ENCODE measurements at regions not wholly inside any gene's neighbourhood (a gene's known extent, or its start where the extent isn't known, plus 50 kb on each side); places are given as distances from the start of the nearest gene placed in this dataset.

- Histone ChIP-seq H3K9me3 (no peaks in the 10 kb centered on the region), H3K27me3 (no peaks in the 10 kb centered on the region), H3K4me1 (peaks cover 16% of the 10 kb centered on the region), H3K27ac (no peak overlapping the region), H3K36me3 (ENCODE audit: low read depth, missing control alignments) (no peaks in the 10 kb centered on the region), H3K4me3 (no peak overlapping the region)
- DNase-seq: no peak
- WGBS, 2 donors: 37 to 48% methylated on average over 3 of the region's 3 CpGs
- intact Hi-C loops (cut with DNase I; ENCODE audit: low total_unique reads): no loop called here
- TF ChIP-seq CTCF (IDR thresholded peaks at IDR 0.05) (no peak), POLR2A (IDR thresholded peaks at IDR 0.05) (no peak)
Observed at GRCh38 chr18:45324101-45324494, 291.2 kb upstream of the SLC14A2 start.

GRCh38 chr18:45324495-45325113 lies 290.7 kb upstream of the SLC14A2 start:
- peaks cover 16% of the 10 kb centered on the region for H3K4me1 ChIP-seq
- no peaks in the 10 kb centered on the region for H3K36me3 ChIP-seq (ENCODE audit: low read depth, missing control alignments)
- no peak overlapping the region for H3K27ac ChIP-seq
- peak; percentile 51 for DNase-seq
- no peaks in the 10 kb centered on the region for H3K9me3 ChIP-seq
- TF ChIP-seq POLR2A (IDR thresholded peaks at IDR 0.05) (no peak), CTCF (IDR thresholded peaks at IDR 0.05) (no peak)
- H3K27me3 ChIP-seq: no peaks in the 10 kb centered on the region
- intact Hi-C loops (cut with DNase I; ENCODE audit: low total_unique reads): no loop called here
- H3K4me3 ChIP-seq: no peak overlapping the region
- WGBS, 2 donors: 12 to 19% methylated on average over 10 of the region's 10 CpGs

- intact Hi-C loops (cut with DNase I; ENCODE audit: low total_unique reads): no loop called here
- Histone ChIP-seq H3K36me3 (ENCODE audit: low read depth, missing control alignments) (no peaks in the 10 kb centered on the region), H3K4me1 (peaks cover 16% of the 10 kb centered on the region), H3K4me3 (no peak overlapping the region), H3K27me3 (no peaks in the 10 kb centered on the region), H3K9me3 (no peaks in the 10 kb centered on the region), H3K27ac (no peak overlapping the region)
- DNase-seq: no peak
- WGBS, 2 donors: 91 to 100% methylated on average over 1 of the region's 1 CpG
- no peak for TF ChIP-seq POLR2A (IDR thresholded peaks at IDR 0.05)
- no peak for TF ChIP-seq CTCF (IDR thresholded peaks at IDR 0.05)
Observed at GRCh38 chr18:45325778-45326177, 289.5 kb upstream of the SLC14A2 start.

- Histone ChIP-seq H3K4me3 (no peak overlapping the region), H3K36me3 (ENCODE audit: low read depth, missing control alignments) (no peaks in the 10 kb centered on the region), H3K27ac (no peak overlapping the region), H3K27me3 (no peaks in the 10 kb centered on the region), H3K9me3 (no peaks in the 10 kb centered on the region), H3K4me1 (peaks cover 9% of the 10 kb centered on the region)
- 85 to 98% methylated on average over 2 of the region's 2 CpGs for WGBS, 2 donors
- intact Hi-C loops (cut with DNase I; ENCODE audit: low total_unique reads): no loop called here
- no peak for DNase-seq
- TF ChIP-seq POLR2A (IDR thresholded peaks at IDR 0.05) (no peak), CTCF (IDR thresholded peaks at IDR 0.05) (no peak)
Observed at GRCh38 chr18:45326505-45326904, 288.8 kb upstream of the SLC14A2 start.

- no peaks in the 10 kb centered on the region for H3K36me3 ChIP-seq (ENCODE audit: low read depth, missing control alignments)
- no peaks in the 10 kb centered on the region for H3K27me3 ChIP-seq
- DNase-seq: no peak
- peak overlapping the region in 1 of 2 donors; percentile 4 for H3K27ac ChIP-seq
- intact Hi-C loops (cut with DNase I; ENCODE audit: low total_unique reads): no loop called here
- no peak overlapping the region for H3K4me3 ChIP-seq
- 78 to 87% methylated on average over 2 of the region's 2 CpGs for WGBS, 2 donors
- H3K9me3 ChIP-seq: no peaks in the 10 kb centered on the region
- TF ChIP-seq POLR2A (IDR thresholded peaks at IDR 0.05): no peak
- no peak for TF ChIP-seq CTCF (IDR thresholded peaks at IDR 0.05)
- H3K4me1 ChIP-seq: peaks cover 6% of the 10 kb centered on the region
Observed at GRCh38 chr18:45328296-45328695, 287.0 kb upstream of the SLC14A2 start.
